ENCODE measurements at regions not wholly inside any gene's neighbourhood (a gene's known extent, or its start where the extent isn't known, plus 50 kb on each side); places are given as distances from the start of the nearest gene placed in this dataset.

- FAIRE-seq (no peak), DNase-seq (ENCODE audit: insufficient read length, low spot score) (no peak)
- no peak for TF ChIP-seq CTCF (IDR thresholded peaks at IDR 0.05; ENCODE audit: insufficient read depth, missing control alignments)
Observed at GRCh38 chr5:162429142-162429541, 361.6 kb downstream of the GABRG2 start.

GRCh38 chr5:162434281-162434680 lies 366.7 kb downstream of the GABRG2 start:
- FAIRE-seq (no peak), DNase-seq (ENCODE audit: insufficient read length, low spot score) (no peak)
- TF ChIP-seq CTCF (IDR thresholded peaks at IDR 0.05; ENCODE audit: insufficient read depth, missing control alignments): no peak

GRCh38 chr5:162436055-162436454 lies 368.5 kb downstream of the GABRG2 start:
- no peak for TF ChIP-seq CTCF (IDR thresholded peaks at IDR 0.05; ENCODE audit: insufficient read depth, missing control alignments)
- DNase-seq (ENCODE audit: insufficient read length, low spot score): no peak
- no peak for FAIRE-seq

GRCh38 chr5:162444129-162444762 lies 376.7 kb downstream of the GABRG2 start:
- TF ChIP-seq CTCF (IDR thresholded peaks at IDR 0.05; ENCODE audit: insufficient read depth, missing control alignments): no peak
- FAIRE-seq (no peak), DNase-seq (ENCODE audit: insufficient read length, low spot score) (no peak)

GRCh38 chr5:162456086-162456485 lies 388.5 kb downstream of the GABRG2 start:
- FAIRE-seq (no peak), DNase-seq (ENCODE audit: insufficient read length, low spot score) (no peak)
- TF ChIP-seq CTCF (IDR thresholded peaks at IDR 0.05; ENCODE audit: insufficient read depth, missing control alignments): no peak

GRCh38 chr5:162466011-162466410 lies 398.4 kb downstream of the GABRG2 start:
- FAIRE-seq: no peak
- no peak for TF ChIP-seq CTCF (IDR thresholded peaks at IDR 0.05; ENCODE audit: insufficient read depth, missing control alignments)
- no peak for DNase-seq (ENCODE audit: insufficient read length, low spot score)

- no peak for TF ChIP-seq CTCF (IDR thresholded peaks at IDR 0.05; ENCODE audit: insufficient read depth, missing control alignments)
- FAIRE-seq: no peak
- DNase-seq (ENCODE audit: insufficient read length, low spot score): no peak
Observed at GRCh38 chr5:162473041-162473714, 405.6 kb downstream of the GABRG2 start.
